A673 (cell line): ENCODE measurements at regions not wholly inside any gene's neighbourhood (a gene's known extent, or its start where the extent isn't known, plus 50 kb on each side); places are given as distances from the start of the nearest gene placed in this dataset.

ENCODE experiments used
- BruUV-seq: library from RNA; stranded (reverse); fragments of 400-500 nt; replicated peaks from 2 replicates; lab custom pipeline; 2021; lab: Mats Ljungman, UMichigan
- CTCF ChIA-PET: fragments of 300-600 bp; sonication (Branson Sonifier 250); formaldehyde crosslinking; loops from one replicate; lab custom pipeline; 2022; ENCODE audit warnings: antibody characterized with exemption; lab: Charles Lee
- POLR2A ChIA-PET: fragments of 300-600 bp; sonication (Branson Sonifier 250); formaldehyde crosslinking; loops from one replicate; lab custom pipeline; 2022; ENCODE audit warnings: antibody characterized with exemption; ENCODE audit not compliant: low non-redundant PET; lab: Charles Lee
- DNase-seq: peaks from one replicate; pipeline ENCODE4 v3.0.0-alpha.2; 2015; ENCODE audit warnings: low spot score
- H3K27ac ChIP-seq: fragments of 200-600 bp; sonication (generic); 2 replicates; pipeline ENCODE4 v1.5.1; 2016; ENCODE audit warnings: mixed run types, low read depth, mild to moderate bottlenecking, mixed read lengths, antibody characterized with exemption, low read length; ENCODE audit not compliant: poor library complexity, severe bottlenecking
- H3K27me3 ChIP-seq: fragments of 200-600 bp; sonication (generic); replicated peaks from 2 replicates; pipeline ENCODE4 v1.6.1; 2017; ENCODE audit warnings: mixed run types, low read depth, mild to moderate bottlenecking, mixed read lengths, antibody characterized with exemption, low read length; ENCODE audit not compliant: insufficient read depth, poor library complexity
- H3K36me3 ChIP-seq: fragments of 200-600 bp; sonication (generic); 2 replicates; pipeline ENCODE4 v1.6.1; 2016; ENCODE audit warnings: mixed run types, mild to moderate bottlenecking, mixed read lengths, antibody characterized with exemption, low read length; ENCODE audit not compliant: insufficient read depth, poor library complexity, severe bottlenecking
- H3K4me1 ChIP-seq: fragments of 200-600 bp; sonication (generic); 2 replicates; pipeline ENCODE4 v1.6.1; 2017; ENCODE audit warnings: mixed run types, mild to moderate bottlenecking, mixed read lengths, antibody characterized with exemption, low read length; ENCODE audit not compliant: insufficient read depth, poor library complexity, severe bottlenecking
- H3K4me3 ChIP-seq: fragments of 200-600 bp; sonication (generic); 2 replicates; pipeline ENCODE4 v1.5.1; 2016; ENCODE audit warnings: low read depth, mixed run types, mild to moderate bottlenecking, mixed read lengths, low read length; ENCODE audit not compliant: poor library complexity, severe bottlenecking
- H3K9me3 ChIP-seq: fragments of 200-600 bp; sonication (generic); 2 replicates; pipeline ENCODE4 v1.6.1; 2016; ENCODE audit warnings: mixed run types, low read depth, mild to moderate bottlenecking, mixed read lengths, antibody characterized with exemption, low read length; ENCODE audit not compliant: poor library complexity, severe bottlenecking
- EZH2 ChIP-seq: fragments of 200-600 bp; sonication (generic); IDR thresholded peaks from 2 replicates; pipeline ENCODE4 v1.6.1; 2017; ENCODE audit warnings: borderline replicate concordance, low read depth, mild to moderate bottlenecking, mixed read lengths, antibody characterized with exemption, low read length; ENCODE audit not compliant: poor library complexity, severe bottlenecking
- intact Hi-C: fragments of 100-400 bp; cut with micrococcal nuclease; formaldehyde crosslinking; loops from one replicate; pipeline ENCODE4 v1.10.0; 2022; ENCODE audit not compliant: unreplicated experiment
- TF ChIP-seq, protein P1 (sequence below): fragments of 300-800, 200-600 bp; sonication (generic); conservative IDR thresholded peaks from 2 replicates; pipeline ENCODE4 v1.5.1; 2017; ENCODE audit warnings: low read depth, mild to moderate bottlenecking, antibody characterized with exemption, low read length, moderate library complexity, mixed read lengths

DNA sequence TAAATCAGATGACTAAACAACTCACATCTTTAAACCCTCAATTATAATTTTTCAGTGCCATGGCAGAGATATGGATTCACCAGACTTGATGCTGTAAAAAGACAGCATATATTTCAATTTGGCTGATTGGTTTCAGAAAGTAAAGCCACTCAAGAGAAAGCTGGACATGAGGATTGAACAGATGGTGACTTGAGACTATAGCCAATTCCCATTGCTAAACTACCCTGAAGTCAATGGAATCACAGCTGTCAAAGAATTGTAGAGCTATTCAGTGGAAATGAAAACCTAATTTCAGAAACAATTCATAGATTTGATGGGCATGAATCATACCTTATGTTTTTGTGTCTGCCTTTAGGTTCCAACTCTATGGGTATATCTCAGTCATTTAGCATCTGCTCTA is 510.6 kb upstream of the BOD1L1 start:
- H3K4me1 ChIP-seq = no peaks in the 10 kb centered on the region
- H3K36me3 ChIP-seq = no peaks in the 10 kb centered on the region
- no TSS peak for BruUV-seq
- H3K4me3 ChIP-seq = no peak overlapping the region
- no peak overlapping the region for H3K27ac ChIP-seq
- no peaks in the 10 kb centered on the region for H3K9me3 ChIP-seq
- no peak for DNase-seq
- intact Hi-C loops = no loop called here
- ChIA-PET POLR2A (no interaction called here), CTCF (no interaction called here)
- H3K27me3 ChIP-seq = no peaks in the 10 kb centered on the region
- TF ChIP-seq, protein P1, sequence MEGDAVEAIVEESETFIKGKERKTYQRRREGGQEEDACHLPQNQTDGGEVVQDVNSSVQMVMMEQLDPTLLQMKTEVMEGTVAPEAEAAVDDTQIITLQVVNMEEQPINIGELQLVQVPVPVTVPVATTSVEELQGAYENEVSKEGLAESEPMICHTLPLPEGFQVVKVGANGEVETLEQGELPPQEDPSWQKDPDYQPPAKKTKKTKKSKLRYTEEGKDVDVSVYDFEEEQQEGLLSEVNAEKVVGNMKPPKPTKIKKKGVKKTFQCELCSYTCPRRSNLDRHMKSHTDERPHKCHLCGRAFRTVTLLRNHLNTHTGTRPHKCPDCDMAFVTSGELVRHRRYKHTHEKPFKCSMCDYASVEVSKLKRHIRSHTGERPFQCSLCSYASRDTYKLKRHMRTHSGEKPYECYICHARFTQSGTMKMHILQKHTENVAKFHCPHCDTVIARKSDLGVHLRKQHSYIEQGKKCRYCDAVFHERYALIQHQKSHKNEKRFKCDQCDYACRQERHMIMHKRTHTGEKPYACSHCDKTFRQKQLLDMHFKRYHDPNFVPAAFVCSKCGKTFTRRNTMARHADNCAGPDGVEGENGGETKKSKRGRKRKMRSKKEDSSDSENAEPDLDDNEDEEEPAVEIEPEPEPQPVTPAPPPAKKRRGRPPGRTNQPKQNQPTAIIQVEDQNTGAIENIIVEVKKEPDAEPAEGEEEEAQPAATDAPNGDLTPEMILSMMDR = no peak
- TF ChIP-seq EZH2 = no peak

DNA sequence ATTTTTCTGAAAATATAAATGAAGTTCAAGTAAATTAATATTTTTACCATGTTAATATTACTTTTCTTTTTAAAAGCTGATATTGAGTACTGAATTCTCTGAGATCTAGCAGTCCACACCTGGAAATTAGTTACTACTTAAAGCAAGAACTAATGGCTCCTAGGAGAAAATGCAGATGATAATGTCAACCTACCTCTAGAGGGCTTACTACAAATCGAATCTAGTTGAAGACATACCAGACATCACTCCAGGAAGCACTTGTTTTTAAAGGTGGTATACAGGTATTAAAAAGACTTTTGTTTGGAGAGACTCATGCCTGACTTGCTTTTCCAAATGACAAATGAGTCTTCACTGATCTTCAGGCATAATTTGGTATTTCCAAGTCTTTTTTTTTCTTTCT is 516.4 kb upstream of the BOD1L1 start:
- H3K4me1 ChIP-seq = peaks cover 4% of the 10 kb centered on the region
- H3K4me3 ChIP-seq = no peak overlapping the region
- no peaks in the 10 kb centered on the region for H3K9me3 ChIP-seq
- no peak overlapping the region for H3K27ac ChIP-seq
- ChIA-PET CTCF (no interaction called here), POLR2A (no interaction called here)
- no peaks in the 10 kb centered on the region for H3K36me3 ChIP-seq
- TF ChIP-seq, protein P1 = 0 out of 2 replicates have a peak, but pooled peaks have one; percentile 33
- no peak for TF ChIP-seq EZH2
- no peak for DNase-seq
- H3K27me3 ChIP-seq = no peaks in the 10 kb centered on the region
- intact Hi-C loops = no loop called here
- BruUV-seq = no TSS peak

DNA sequence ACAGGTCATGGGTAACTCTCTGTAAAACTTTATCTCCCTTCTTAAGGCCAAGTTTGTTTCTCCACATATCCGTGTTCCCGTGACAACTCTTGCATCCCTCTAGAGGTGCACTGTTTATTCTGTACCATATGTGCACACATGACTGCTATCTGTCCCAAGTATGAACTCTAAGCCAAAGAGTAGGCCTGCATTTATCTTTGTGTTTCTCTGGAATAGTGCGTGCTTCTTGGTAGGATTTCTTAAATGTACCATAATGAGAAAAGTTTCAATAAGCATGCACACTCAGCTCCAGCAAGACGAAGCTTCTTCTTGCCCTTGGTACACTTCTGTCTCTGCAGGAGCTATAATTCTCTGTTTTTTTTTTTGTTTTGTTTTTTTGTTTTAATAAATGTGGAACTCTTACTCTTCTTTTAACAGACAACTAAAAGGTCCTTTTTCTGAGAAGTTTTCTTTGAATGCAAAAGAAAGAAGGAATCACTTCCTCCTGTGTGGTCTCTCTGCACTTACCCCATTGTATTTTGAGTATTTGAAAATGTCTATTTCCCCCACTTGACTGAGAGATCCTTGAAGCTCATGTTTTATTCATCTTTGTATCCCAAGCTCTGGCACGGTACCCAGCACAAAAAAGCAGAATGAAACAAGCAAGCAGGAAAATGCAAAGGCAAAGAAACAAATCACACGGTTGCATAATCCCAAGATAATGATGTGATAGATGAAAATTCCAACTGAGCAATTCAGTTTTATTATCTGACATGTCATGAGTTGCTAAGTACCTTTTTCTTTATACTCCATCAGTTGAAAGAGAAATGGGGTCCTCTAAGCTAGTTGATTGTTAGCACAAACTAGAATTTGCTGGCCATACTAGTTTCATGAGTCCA is 521.9 kb upstream of the BOD1L1 start:
- POLR2A ChIA-PET = interaction anchor here (0.5 to 0.6 kb wide), 2 partner anchors 28 to 108 kb away, joined by 3 to 5 read pairs; no protein-coding TSS in a partner anchor
- no TSS peak for BruUV-seq
- no peak for TF ChIP-seq EZH2
- TF ChIP-seq, protein P1 = no peak
- no peaks in the 10 kb centered on the region for H3K9me3 ChIP-seq
- H3K27ac ChIP-seq = no peak overlapping the region
- peaks cover 18% of the 10 kb centered on the region for H3K4me1 ChIP-seq
- CTCF ChIA-PET = interaction anchor here (0.5 kb wide), 1 partner anchor 118 kb away, joined by 6 read pairs; no protein-coding TSS in a partner anchor
- intact Hi-C loops = no loop called here
- DNase-seq = peak; percentile 84
- no peaks in the 10 kb centered on the region for H3K36me3 ChIP-seq
- H3K27me3 ChIP-seq = no peaks in the 10 kb centered on the region
- no peak overlapping the region for H3K4me3 ChIP-seq
